Peyer's patch (tissue), 4 donors: ENCODE measurements at regions not wholly inside any gene's neighbourhood (a gene's known extent, or its start where the extent isn't known, plus 50 kb on each side); places are given as distances from the start of the nearest gene placed in this dataset.

Experiments
- DNase-seq, 3 donors: peaks; one replicate each; pipeline ENCODE4 v3.0.0-alpha.2; 2017 to 2019
- H3K27ac ChIP-seq, 4 donors: fragments of 200-600 bp; sonication (generic); one replicate each; pipeline ENCODE4 v1.5.1; 2016 to 2019
- H3K27me3 ChIP-seq, 2 donors: fragments of 200-600 bp; sonication (generic); one replicate each; pipeline ENCODE4 v1.5.1; 2019
- H3K36me3 ChIP-seq, 3 donors: fragments of 200-600 bp; sonication (generic); one replicate each; pipeline ENCODE4 v1.5.1; 2016 to 2019
- H3K4me1 ChIP-seq, 4 donors: fragments of 200-600 bp; sonication (generic); one replicate each; pipeline ENCODE4 v1.5.1; 2016 to 2019
- H3K4me3 ChIP-seq, 4 donors: fragments of 200-600 bp; sonication (generic); 1 replicate in 3 of 4; 2 replicates in 1 of 4; pipeline ENCODE4 v1.5.1; 2016 to 2019; ENCODE audit warnings: mild to moderate bottlenecking in 1 of 4
- H3K9me3 ChIP-seq, 4 donors: fragments of 200-600 bp; sonication (generic); one replicate each; pipeline ENCODE4 v1.5.1; 2016 to 2019; ENCODE audit warnings: mild to moderate bottlenecking in 1 of 4
- POLR2A ChIP-seq, 2 donors: fragments of 450-650 bp; IDR thresholded peaks; one replicate each; pipeline ENCODE4 v1.5.1; 2017; ENCODE audit warnings: antibody characterized with exemption in 2 of 2, mild to moderate bottlenecking in 2 of 2, moderate library complexity in 2 of 2
- TF ChIP-seq, protein P1 (sequence below), 6 experiments: fragments of 450-650 bp in 4 of 6; fragments of 200-600 bp in 2 of 6; sonication (generic) in 1 of 6; IDR thresholded peaks; one replicate each; pipeline ENCODE4 v1.5.1; 2017 to 2019; ENCODE audit warnings: antibody characterized with exemption in 6 of 6, mild to moderate bottlenecking in 3 of 6, moderate library complexity in 1 of 6

GRCh38 chr19:30281906-30282305 lies 90.3 kb upstream of the ZNF536 start:
- DNase-seq = no peak

DNA sequence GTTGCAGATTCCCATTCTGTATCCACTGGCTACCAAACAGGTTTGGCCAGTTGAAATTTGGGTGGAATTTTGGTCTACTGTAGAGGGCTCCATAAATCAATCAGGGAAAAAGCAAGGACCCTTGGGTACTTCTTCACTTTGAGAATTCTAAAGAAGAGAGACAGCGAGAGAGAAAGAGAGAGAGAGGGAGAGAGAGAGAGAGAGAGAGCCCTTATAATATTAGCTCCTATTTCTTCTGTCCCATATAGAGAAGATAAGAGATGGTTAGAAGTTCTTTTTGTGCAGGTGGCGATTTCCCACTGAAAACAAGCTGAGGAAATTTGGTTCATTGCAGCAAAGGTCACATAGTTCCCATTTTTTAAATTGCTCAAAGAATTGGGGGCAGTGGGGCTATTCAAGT lies 88.6 kb upstream of the ZNF536 start:
- H3K4me3 ChIP-seq = no peak overlapping the region
- H3K27ac ChIP-seq = no peak overlapping the region
- TF ChIP-seq POLR2A (IDR thresholded peaks at IDR 0.05) = no peak
- TF ChIP-seq, protein P1, sequence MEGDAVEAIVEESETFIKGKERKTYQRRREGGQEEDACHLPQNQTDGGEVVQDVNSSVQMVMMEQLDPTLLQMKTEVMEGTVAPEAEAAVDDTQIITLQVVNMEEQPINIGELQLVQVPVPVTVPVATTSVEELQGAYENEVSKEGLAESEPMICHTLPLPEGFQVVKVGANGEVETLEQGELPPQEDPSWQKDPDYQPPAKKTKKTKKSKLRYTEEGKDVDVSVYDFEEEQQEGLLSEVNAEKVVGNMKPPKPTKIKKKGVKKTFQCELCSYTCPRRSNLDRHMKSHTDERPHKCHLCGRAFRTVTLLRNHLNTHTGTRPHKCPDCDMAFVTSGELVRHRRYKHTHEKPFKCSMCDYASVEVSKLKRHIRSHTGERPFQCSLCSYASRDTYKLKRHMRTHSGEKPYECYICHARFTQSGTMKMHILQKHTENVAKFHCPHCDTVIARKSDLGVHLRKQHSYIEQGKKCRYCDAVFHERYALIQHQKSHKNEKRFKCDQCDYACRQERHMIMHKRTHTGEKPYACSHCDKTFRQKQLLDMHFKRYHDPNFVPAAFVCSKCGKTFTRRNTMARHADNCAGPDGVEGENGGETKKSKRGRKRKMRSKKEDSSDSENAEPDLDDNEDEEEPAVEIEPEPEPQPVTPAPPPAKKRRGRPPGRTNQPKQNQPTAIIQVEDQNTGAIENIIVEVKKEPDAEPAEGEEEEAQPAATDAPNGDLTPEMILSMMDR (IDR thresholded peaks at IDR 0.05) = no peak
- H3K9me3 ChIP-seq = no peaks in the 10 kb centered on the region
- no peak for DNase-seq
- no peaks in the 10 kb centered on the region for H3K36me3 ChIP-seq
- no peaks in the 10 kb centered on the region for H3K4me1 ChIP-seq
- H3K27me3 ChIP-seq = no peaks in the 10 kb centered on the region

More at GRCh38 chr19:30281906-30282305, 90.3 kb upstream of the ZNF536 start:
- TF ChIP-seq, protein P1 (IDR thresholded peaks at IDR 0.05) = no peak
- no peak for TF ChIP-seq POLR2A (IDR thresholded peaks at IDR 0.05)
- Histone ChIP-seq H3K4me1 (no peaks in the 10 kb centered on the region), H3K9me3 (no peaks in the 10 kb centered on the region), H3K27ac (no peak overlapping the region), H3K4me3 (no peak overlapping the region), H3K27me3 (no peaks in the 10 kb centered on the region), H3K36me3 (no peaks in the 10 kb centered on the region)

GRCh38 chr19:30284209-30284608 lies 88.0 kb upstream of the ZNF536 start:
- no peak overlapping the region for H3K27ac ChIP-seq
- no peak overlapping the region for H3K4me3 ChIP-seq
- H3K27me3 ChIP-seq = no peaks in the 10 kb centered on the region
- H3K9me3 ChIP-seq = no peaks in the 10 kb centered on the region
- TF ChIP-seq, protein P1 (IDR thresholded peaks at IDR 0.05) = no peak
- no peak for TF ChIP-seq POLR2A (IDR thresholded peaks at IDR 0.05)
- H3K4me1 ChIP-seq = no peaks in the 10 kb centered on the region
- no peak for DNase-seq
- no peaks in the 10 kb centered on the region for H3K36me3 ChIP-seq

DNA sequence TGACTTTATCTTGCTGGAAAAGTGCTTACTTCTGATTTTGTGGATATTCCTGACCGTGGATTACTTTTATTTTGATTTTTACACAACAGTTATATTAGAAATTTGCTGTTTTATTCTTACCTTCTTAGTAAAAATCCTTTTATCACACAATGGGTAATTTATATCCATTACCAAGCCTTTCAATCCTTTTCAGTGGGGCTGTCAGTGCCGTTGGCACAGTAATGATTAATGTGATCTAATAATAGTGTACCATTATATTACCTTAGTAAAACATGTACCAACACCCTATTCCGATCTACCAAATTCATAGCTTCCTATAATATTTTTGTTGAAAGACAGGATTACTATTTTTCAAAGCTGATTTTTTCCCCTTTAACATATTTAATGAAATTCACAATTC lies 87.3 kb upstream of the ZNF536 start:
- TF ChIP-seq, protein P1 (IDR thresholded peaks at IDR 0.05) = no peak
- no peak for TF ChIP-seq POLR2A (IDR thresholded peaks at IDR 0.05)
- Histone ChIP-seq H3K27ac (no peak overlapping the region), H3K4me3 (no peak overlapping the region), H3K4me1 (no peaks in the 10 kb centered on the region), H3K9me3 (no peaks in the 10 kb centered on the region), H3K36me3 (no peaks in the 10 kb centered on the region), H3K27me3 (no peaks in the 10 kb centered on the region)
- no peak for DNase-seq

DNA sequence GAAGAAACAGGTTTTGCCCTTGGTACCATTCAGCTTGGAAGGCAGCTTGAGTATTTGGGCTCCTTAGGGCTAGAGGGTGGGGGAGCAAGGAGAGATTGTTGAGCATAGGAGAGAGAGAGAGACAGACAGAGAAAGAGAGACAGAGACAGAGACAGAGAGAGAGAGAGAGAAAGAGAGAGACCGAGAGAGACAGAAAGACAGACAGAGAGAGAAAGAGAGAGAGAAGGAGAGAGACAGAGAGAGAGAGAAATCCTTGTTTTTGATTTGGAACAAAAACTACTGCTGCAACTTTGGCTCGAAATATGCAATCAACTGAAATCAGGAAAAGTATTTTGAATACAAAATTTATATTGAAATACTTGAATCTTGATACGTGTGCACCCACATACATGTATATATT lies 85.8 kb upstream of the ZNF536 start:
- no peaks in the 10 kb centered on the region for H3K9me3 ChIP-seq
- no peaks in the 10 kb centered on the region for H3K4me1 ChIP-seq
- no peaks in the 10 kb centered on the region for H3K36me3 ChIP-seq
- H3K27ac ChIP-seq = no peak overlapping the region
- H3K27me3 ChIP-seq = no peaks in the 10 kb centered on the region
- TF ChIP-seq, protein P1 (IDR thresholded peaks at IDR 0.05) = no peak
- TF ChIP-seq POLR2A (IDR thresholded peaks at IDR 0.05) = no peak
- no peak overlapping the region for H3K4me3 ChIP-seq
- DNase-seq = no peak

- Histone ChIP-seq H3K4me3 (no peak overlapping the region), H3K27me3 (no peaks in the 10 kb centered on the region), H3K9me3 (no peaks in the 10 kb centered on the region), H3K36me3 (no peaks in the 10 kb centered on the region), H3K4me1 (no peaks in the 10 kb centered on the region), H3K27ac (no peak overlapping the region)
- DNase-seq = no peak
- TF ChIP-seq, protein P1 (IDR thresholded peaks at IDR 0.05) = no peak
- TF ChIP-seq POLR2A (IDR thresholded peaks at IDR 0.05) = no peak
Observed at GRCh38 chr19:30287259-30287658, 84.9 kb upstream of the ZNF536 start.
